Mucosa of rectum (tissue), 2 donors: ENCODE measurements at regions not wholly inside any gene's neighbourhood (a gene's known extent, or its start where the extent isn't known, plus 50 kb on each side); places are given as distances from the start of the nearest gene placed in this dataset.

Source experiments
- H3K27ac ChIP-seq, 2 donors: one replicate each; pipeline ENCODE4 v1.7.0; 2013; ENCODE audit warnings: inconsistent platforms in 2 of 2, low read depth in 2 of 2, low read length in 2 of 2
- H3K27me3 ChIP-seq, 2 donors: one replicate each; pipeline ENCODE4 v1.7.0; 2013; ENCODE audit warnings: low read length in 2 of 2; ENCODE audit not compliant: control insufficient read depth in 2 of 2, insufficient read depth in 2 of 2
- H3K36me3 ChIP-seq, 2 donors: one replicate each; pipeline ENCODE4 v1.7.0; 2013; ENCODE audit warnings: low read length in 2 of 2; ENCODE audit not compliant: control insufficient read depth in 2 of 2, insufficient read depth in 2 of 2
- H3K4me1 ChIP-seq, 2 donors: one replicate each; pipeline ENCODE4 v1.7.0; 2013; ENCODE audit warnings: low read length in 2 of 2, mild to moderate bottlenecking in 1 of 2; ENCODE audit not compliant: control insufficient read depth in 2 of 2, insufficient read depth in 2 of 2
- H3K4me3 ChIP-seq, 2 donors: one replicate each; pipeline ENCODE4 v1.7.0; 2013; ENCODE audit warnings: low read length in 2 of 2
- H3K9ac ChIP-seq, 2 donors: one replicate each; pipeline ENCODE4 v1.7.0; 2013; ENCODE audit warnings: low read length in 2 of 2, low read depth in 1 of 2, mild to moderate bottlenecking in 1 of 2
- H3K9me3 ChIP-seq, 2 donors: one replicate each; pipeline ENCODE4 v1.7.0; 2013; ENCODE audit warnings: low read length in 2 of 2; ENCODE audit not compliant: control insufficient read depth in 2 of 2
- donor health status: healthy.
- donor health status: Normal muscosa, but diverticular disease.

DNA sequence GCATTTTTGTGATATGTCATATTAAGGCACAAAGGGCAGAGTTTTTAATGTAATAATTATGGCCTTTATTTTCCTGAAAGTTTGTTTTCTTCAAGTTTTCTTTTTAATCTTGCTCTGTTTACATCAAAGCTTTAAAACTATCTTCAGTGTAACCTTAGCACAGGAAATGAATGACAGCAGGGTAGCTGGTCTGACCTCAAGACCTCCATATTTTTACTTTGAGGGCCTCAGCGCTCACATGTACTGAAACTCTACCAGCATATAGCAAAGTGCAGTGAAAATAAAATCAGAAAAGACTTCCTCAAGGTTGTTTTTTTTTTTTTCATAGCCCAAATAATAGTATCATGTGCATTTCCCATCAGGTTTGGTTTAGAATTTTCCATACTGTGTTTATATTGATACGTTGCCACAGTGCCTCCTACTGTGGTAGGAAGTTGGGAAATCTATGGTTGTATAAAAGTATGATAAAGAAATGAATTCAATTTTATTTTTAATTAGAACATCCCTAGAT, 163.4 kb downstream of the UBE2E3 start:
- Histone ChIP-seq H3K9me3 (no peaks in the 10 kb centered on the region), H3K4me3 (no peak overlapping the region), H3K27ac (no peak overlapping the region), H3K4me1 (no peaks in the 10 kb centered on the region), H3K36me3 (no peaks in the 10 kb centered on the region), H3K9ac (no peak overlapping the region), H3K27me3 (no peaks in the 10 kb centered on the region)

DNA sequence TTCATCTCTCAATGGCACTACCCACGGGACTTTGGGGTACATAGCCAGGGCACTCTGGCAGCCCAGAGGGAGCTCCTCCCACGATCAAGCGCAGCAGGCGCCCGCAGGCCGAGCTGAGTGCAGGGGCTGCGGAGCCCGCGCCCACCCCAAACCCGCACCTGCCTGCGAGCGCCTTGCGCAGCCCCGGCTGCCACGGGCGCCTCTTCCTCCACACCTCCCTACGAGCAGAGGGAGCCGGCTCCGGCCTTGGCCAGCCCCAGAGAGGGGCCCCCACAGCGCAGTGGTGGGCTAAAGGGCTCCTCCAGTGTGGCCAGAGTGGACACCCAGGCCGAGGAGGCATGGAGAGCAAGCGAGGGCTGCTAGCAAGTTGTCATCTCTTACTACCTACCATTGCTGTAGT, 165.2 kb downstream of the UBE2E3 start:
- Histone ChIP-seq H3K36me3 (no peaks in the 10 kb centered on the region), H3K27me3 (no peaks in the 10 kb centered on the region), H3K9me3 (no peaks in the 10 kb centered on the region), H3K27ac (no peak overlapping the region), H3K4me1 (no peaks in the 10 kb centered on the region), H3K9ac (no peak overlapping the region), H3K4me3 (no peak overlapping the region)

DNA sequence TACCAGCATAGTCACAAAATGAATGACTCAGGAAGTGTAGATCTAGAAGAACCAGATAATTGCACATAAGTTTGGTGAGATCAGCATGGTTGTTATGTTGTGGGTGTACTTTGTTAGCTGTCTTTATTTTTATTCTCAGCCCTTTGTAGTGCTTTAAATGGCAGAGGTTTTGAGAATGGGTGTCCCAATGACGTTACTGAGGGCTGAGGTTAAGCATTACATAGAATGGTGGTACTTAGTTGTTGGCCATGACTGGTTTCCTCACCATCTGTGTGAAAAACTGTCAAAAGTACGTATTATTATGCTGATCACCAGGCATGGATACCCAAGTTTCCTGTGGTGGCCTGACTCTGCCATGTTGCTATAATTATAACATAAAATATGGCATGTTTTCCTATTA, 165.8 kb downstream of the UBE2E3 start:
- Histone ChIP-seq H3K27ac (no peak overlapping the region), H3K9ac (no peak overlapping the region), H3K4me3 (no peak overlapping the region), H3K9me3 (no peaks in the 10 kb centered on the region), H3K36me3 (no peaks in the 10 kb centered on the region), H3K4me1 (no peaks in the 10 kb centered on the region), H3K27me3 (no peaks in the 10 kb centered on the region)

DNA sequence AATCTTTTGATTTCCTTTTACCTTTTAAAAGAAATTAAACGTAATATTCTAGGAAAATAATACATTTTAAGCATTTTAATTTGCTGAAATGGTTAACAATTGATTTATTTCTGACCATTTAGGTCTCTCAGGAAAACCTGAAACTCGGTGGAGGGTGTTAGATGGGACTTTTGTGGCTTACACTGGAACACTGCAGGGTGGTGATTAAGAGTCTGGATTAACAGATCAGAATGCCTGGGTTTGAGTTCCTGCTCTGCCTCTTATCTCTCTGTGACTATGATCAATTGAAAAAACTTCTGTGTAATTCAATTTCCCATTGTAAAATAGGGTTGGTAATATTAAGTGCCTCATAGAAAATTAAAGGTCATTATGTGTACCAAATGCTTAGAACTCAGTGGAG, 168.7 kb downstream of the UBE2E3 start:
- Histone ChIP-seq H3K27me3 (no peaks in the 10 kb centered on the region), H3K9ac (no peak overlapping the region), H3K27ac (no peak overlapping the region), H3K4me3 (no peak overlapping the region), H3K9me3 (no peaks in the 10 kb centered on the region), H3K36me3 (no peaks in the 10 kb centered on the region), H3K4me1 (no peaks in the 10 kb centered on the region)

DNA sequence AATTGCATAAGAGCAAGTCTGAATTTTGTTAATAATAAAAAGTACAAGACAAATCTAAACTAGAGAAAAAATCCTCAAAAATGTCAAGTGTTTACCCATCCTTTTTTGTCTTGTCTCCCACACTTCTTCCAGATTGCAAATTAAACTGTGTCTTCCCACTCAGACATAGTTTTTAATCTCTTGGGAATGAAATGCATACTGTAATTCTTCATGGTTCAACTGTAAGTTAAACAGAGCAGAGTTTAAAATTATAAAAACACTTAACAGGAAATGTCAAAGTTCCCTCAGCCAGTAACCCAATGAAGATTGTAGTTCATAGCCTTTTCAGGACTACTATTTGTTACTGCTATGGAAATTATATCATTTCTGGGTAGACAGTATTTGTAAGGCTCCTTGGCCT, 171.8 kb downstream of the UBE2E3 start:
- no peaks in the 10 kb centered on the region for H3K36me3 ChIP-seq
- H3K9ac ChIP-seq, result no peak overlapping the region
- H3K4me1 ChIP-seq, result no peaks in the 10 kb centered on the region
- no peaks in the 10 kb centered on the region for H3K9me3 ChIP-seq
- no peak overlapping the region for H3K27ac ChIP-seq
- H3K4me3 ChIP-seq, result no peak overlapping the region
- H3K27me3 ChIP-seq, result no peaks in the 10 kb centered on the region

DNA sequence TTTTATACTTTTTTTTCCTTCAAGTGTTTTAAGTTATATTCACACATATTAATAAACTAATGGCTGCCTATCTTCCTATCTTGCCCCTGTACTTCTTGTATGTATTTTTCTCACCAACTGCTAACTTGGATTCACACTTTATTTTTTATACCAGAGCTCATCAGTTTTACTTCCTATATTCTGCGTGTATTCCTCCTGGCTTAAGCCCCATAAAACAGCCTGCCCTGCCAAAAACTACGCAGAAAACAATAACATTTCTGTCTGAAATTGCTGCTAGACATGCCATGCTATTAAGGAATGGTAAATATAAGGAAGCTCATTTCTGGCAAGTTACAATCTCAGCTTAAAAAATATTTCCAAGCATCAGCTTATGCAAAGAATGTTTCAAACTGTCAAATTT, 172.3 kb downstream of the UBE2E3 start:
- Histone ChIP-seq H3K9me3 (no peaks in the 10 kb centered on the region), H3K36me3 (no peaks in the 10 kb centered on the region), H3K9ac (no peak overlapping the region), H3K27ac (no peak overlapping the region), H3K4me3 (no peak overlapping the region), H3K27me3 (no peaks in the 10 kb centered on the region), H3K4me1 (no peaks in the 10 kb centered on the region)

DNA sequence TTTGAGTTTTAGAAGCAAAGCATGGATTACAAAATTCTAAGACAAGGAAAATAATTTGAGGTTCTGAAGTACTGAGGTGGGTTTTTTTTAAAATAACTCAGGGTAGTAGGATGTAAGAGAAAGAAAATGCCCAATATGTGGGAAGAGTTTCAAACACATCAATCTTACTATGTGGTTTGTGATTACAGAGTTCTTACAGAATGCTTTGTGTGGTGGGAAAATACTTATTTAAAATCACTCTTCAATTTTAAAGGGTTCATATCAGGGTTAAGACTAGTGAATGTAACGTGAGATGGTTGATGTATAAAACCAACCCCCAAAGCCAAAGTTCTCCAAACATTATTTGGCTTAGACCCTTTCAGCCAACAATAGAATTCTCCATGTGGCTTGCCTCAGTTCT, 173.5 kb downstream of the UBE2E3 start:
- Histone ChIP-seq H3K27ac (no peak overlapping the region), H3K4me1 (no peaks in the 10 kb centered on the region), H3K4me3 (no peak overlapping the region), H3K9me3 (no peaks in the 10 kb centered on the region), H3K27me3 (no peaks in the 10 kb centered on the region), H3K9ac (no peak overlapping the region), H3K36me3 (no peaks in the 10 kb centered on the region)

DNA sequence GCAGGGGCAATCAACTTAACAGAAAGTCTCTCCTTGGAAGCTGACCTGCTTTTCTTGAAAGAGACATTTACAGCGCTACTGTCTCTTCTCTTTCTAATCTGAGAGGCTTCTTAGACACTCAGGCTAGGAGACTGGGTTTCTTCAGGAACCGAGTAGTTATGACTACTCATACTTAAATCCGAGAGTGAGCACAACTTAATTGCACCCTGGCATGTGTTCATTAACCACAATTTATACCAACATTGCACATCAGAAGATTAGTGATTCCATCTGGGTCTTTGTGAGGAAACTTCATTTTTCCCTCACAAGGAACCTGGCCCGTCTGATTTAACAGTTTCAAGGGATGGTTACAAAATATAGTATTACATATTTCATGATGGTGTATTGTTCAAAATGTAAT, 176.9 kb downstream of the UBE2E3 start:
- H3K9ac ChIP-seq, result no peak overlapping the region
- no peaks in the 10 kb centered on the region for H3K9me3 ChIP-seq
- no peaks in the 10 kb centered on the region for H3K4me1 ChIP-seq
- no peak overlapping the region for H3K27ac ChIP-seq
- no peak overlapping the region for H3K4me3 ChIP-seq
- H3K27me3 ChIP-seq, result no peaks in the 10 kb centered on the region
- no peaks in the 10 kb centered on the region for H3K36me3 ChIP-seq

DNA sequence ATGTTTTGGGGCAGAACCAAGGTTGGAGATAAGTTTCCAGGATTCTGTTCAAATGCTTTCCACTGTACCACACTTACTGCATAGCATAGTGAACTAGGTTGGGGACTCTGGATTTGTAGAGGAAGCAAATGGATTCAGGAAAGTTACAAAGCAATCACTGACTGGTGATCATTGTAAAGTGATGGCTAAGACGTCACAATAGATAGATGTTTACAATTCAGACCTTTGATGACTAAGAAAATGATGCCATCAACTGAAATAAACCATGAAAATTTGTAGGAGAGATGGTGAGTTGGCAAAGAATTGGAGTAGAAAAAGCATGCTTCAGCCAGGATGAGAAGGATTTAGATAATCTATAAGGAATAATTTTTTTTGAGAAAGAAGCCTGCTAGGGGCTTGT, 178.0 kb downstream of the UBE2E3 start:
- Histone ChIP-seq H3K36me3 (no peaks in the 10 kb centered on the region), H3K9ac (no peak overlapping the region), H3K27me3 (no peaks in the 10 kb centered on the region), H3K4me1 (no peaks in the 10 kb centered on the region), H3K9me3 (no peaks in the 10 kb centered on the region), H3K27ac (no peak overlapping the region), H3K4me3 (no peak overlapping the region)

DNA sequence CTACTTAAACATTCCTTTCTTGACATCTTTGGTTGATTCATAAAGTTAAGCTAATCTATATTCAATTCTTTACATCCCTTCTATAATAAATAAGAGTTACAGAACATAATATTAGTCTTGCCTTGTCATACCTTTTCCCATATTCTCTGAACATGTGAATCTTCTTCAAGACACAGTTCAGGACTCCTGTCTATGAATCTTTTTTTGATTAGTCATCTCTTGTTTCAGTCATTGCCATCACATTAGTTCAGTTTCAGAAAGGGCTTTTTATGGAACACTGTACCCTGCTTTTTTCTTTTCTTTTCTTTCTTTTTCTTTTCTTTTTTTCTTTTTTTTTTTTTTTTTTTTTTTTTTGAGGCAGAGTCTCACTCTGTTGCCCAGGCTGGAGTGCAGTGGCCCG, 181.2 kb downstream of the UBE2E3 start:
- no peak overlapping the region for H3K9ac ChIP-seq
- H3K36me3 ChIP-seq, result no peaks in the 10 kb centered on the region
- no peak overlapping the region for H3K27ac ChIP-seq
- H3K4me1 ChIP-seq, result no peaks in the 10 kb centered on the region
- H3K9me3 ChIP-seq, result no peaks in the 10 kb centered on the region
- no peaks in the 10 kb centered on the region for H3K27me3 ChIP-seq
- no peak overlapping the region for H3K4me3 ChIP-seq

DNA sequence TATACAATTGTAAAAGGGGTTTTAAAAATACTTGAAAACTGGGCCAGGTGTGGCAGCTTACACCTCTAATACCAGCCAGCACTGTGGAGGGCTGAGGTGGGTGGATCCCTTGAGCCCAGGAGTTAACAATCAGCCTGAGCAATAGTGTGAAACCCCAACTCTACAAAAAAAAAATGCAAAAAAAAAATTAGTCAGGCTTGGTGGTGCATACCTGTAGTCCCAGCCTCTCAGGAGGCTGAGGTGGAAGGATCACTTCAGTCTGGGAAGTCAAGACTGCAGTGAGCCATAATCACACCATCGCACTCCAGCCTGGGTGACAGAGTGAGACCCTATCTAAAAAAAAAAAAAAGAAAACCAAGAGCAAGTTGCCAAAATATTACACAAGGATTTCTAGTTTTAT, 182.7 kb downstream of the UBE2E3 start:
- Histone ChIP-seq H3K27ac (no peak overlapping the region), H3K27me3 (no peaks in the 10 kb centered on the region), H3K4me3 (no peak overlapping the region), H3K36me3 (no peaks in the 10 kb centered on the region), H3K9me3 (no peaks in the 10 kb centered on the region), H3K4me1 (no peaks in the 10 kb centered on the region), H3K9ac (no peak overlapping the region)
